GM20000 (cell line): ENCODE measurements at regions not wholly inside any gene's neighbourhood (a gene's known extent, or its start where the extent isn't known, plus 50 kb on each side); places are given as distances from the start of the nearest gene placed in this dataset.

ENCODE experiments used
- DNase-seq: peaks from one replicate; pipeline ENCODE4 v3.0.0; 2012; ENCODE audit warnings: low spot score
- CTCF ChIP-seq: IDR thresholded peaks from 2 replicates; pipeline ENCODE4 v1.5.1; 2012; ENCODE audit warnings: mild to moderate bottlenecking, control low read depth; ENCODE audit errors: extremely low read depth, missing control alignments

GRCh38 chr12:127223011-127223410, 1044.0 kb upstream of the TMEM132C start:
- TF ChIP-seq CTCF: no peak
- no peak for DNase-seq

- no peak for DNase-seq
- TF ChIP-seq CTCF: no peak
These were observed 1043.2 kb upstream of the TMEM132C start for GRCh38 chr12:127223731-127224130.

GRCh38 chr12:127230843-127231260, 1036.1 kb upstream of the TMEM132C start:
- no peak for DNase-seq
- no peak for TF ChIP-seq CTCF

GRCh38 chr12:127231371-127231770, 1035.6 kb upstream of the TMEM132C start:
- TF ChIP-seq CTCF: no peak
- no peak for DNase-seq

GRCh38 chr12:127233016-127233415, 1034.0 kb upstream of the TMEM132C start:
- no peak for DNase-seq
- TF ChIP-seq CTCF: no peak

- TF ChIP-seq CTCF: no peak
These were observed 1031.2 kb upstream of the TMEM132C start for GRCh38 chr12:127235761-127236160.

GRCh38 chr12:127236491-127236890, 1030.5 kb upstream of the TMEM132C start:
- no peak for TF ChIP-seq CTCF

More at GRCh38 chr12:127235761-127236160, 1031.2 kb upstream of the TMEM132C start:
- no peak for DNase-seq

More at GRCh38 chr12:127236491-127236890, 1030.5 kb upstream of the TMEM132C start:
- DNase-seq: no peak
